ENCODE measurements at regions not wholly inside any gene's neighbourhood (a gene's known extent, or its start where the extent isn't known, plus 50 kb on each side); places are given as distances from the start of the nearest gene placed in this dataset.
"Not testable (repeated sequence)": the region's sequence is repeated elsewhere in the genome, so short reads cannot be mapped to it uniquely, and the experiment has no call there.

GRCh38 chr10:84863675-84864074, 535.3 kb downstream of the CCSER2 start:
- no peak for DNase-seq

GRCh38 chr10:84876116-84876999, 548.0 kb downstream of the CCSER2 start:
- no peak for DNase-seq

DNA sequence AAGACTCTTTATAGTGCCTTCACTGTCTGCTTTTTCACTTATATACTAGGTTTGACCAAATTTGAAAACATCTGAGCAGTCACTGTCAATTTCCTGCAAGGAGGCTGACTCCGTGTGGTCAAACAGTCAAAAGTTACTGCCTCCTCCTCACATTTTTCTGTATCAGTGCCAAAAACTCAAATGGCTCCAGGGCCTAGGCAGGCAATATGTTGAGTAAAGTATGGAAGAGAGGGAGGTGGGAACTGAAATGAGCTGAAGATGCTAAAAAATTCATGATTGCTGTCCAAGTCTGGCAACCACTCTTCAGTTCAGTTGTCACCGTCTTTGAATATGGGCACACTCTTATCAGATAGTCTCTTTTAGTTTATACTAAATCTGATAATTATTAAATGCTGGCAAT, 551.6 kb downstream of the CCSER2 start:
- no peak for DNase-seq

- not testable (repeated sequence) for DNase-seq
Measured at GRCh38 chr10:84881696-84882095, 553.3 kb downstream of the CCSER2 start.

DNA sequence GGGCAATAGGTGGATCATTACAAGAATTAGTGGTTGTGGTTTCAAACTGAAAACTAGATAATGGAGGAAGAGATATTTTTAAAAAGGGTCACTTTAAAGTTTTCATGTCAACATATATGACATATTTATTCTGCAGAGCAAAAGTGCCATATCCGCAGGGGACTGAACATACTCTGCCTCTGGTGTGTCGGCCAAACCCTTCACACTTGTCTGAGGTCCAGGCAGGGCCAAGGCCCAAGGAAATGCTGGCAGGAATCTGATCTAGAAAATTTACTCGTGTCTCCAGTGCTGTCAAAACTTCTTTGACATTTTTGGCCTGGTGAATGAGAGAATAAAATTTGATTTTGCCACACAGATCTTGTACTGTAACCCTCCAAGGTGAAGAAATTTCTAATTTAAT, 562.3 kb downstream of the CCSER2 start:
- DNase-seq, result no peak

DNA sequence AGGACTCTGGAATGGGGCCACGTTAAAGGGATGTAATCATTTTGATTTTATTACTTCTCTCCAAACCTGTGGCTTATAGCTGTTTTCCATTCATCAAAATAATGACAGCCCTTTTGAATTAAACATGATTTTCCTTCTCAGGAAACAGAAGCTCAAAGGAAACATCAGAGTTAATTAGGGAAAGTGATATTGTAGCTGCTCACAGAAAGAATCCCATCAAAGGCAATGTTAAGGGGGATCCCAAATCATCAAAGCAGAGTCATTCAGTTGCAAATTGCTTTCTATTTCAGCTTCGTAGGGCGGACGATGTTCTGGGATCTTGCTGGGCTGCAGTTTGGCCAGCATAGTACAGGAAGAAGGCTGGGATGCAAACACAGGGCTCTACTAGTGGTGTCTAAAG, 563.2 kb downstream of the CCSER2 start:
- no peak for DNase-seq

DNA sequence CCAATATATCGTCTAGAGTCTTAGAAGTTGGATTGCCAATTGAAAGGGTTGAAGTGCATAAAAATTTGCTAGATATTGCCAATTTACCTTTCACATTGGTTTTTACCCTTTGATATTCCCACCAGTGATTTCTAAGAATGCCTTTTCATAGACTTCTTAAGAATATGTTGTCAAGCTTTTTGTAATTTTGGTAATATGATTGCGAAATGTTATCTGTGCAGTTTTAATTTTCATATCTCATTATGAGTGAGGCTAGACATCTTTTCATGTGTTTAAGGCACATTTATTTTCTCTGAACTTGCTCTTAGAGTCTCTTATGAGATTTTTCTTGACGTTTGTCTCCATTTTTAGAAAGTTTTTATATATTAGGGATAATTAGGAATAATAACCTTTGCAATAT, 567.2 kb downstream of the CCSER2 start:
- no peak for DNase-seq

GRCh38 chr10:84896909-84897308, 568.5 kb downstream of the CCSER2 start:
- DNase-seq, result no peak

- no peak for DNase-seq
Measured at GRCh38 chr10:84899268-84899667, 570.9 kb downstream of the CCSER2 start.

DNA sequence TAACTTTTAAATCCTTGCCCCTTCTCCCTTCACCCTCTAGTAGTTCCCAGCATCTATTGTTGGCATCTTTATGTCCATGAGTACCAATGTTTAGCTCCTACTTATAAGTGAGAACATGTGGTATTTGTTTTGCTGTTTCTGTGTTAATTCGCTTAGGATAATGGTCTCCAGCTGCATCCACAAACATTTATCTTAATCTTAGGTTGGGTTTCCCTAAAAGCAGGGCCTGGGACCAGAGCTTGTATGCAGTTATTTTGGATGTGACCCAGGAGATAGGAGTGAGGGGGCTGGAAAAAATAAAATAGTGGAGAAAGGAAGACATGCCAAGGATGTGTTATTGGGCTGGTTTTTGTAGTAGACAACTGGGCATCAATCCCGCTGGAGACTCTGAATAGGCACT, 571.8 kb downstream of the CCSER2 start:
- DNase-seq, result no peak

GRCh38 chr10:84901885-84902284, 573.5 kb downstream of the CCSER2 start:
- no peak for DNase-seq

- no peak for DNase-seq
Measured at GRCh38 chr10:84902553-84902952, 574.2 kb downstream of the CCSER2 start.

DNA sequence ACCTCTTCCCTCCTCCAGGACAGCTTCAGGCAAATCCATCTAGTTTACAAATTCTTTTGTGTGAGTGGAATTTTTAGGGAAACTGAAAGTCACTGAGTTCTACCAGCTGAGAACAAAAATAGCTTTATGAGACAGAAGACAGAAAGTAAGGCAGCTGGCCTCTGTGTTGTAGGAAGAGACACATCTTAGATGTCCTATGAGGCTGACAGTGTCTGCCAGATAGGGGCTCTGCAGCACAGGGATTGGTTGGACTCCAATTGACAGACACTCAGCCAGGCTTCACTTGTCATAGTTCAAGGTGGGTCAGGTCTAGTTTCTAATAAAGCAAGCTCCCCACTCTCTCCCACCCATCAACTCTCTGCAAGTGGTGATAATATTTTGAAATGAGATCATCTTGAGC, 574.9 kb downstream of the CCSER2 start:
- no peak for DNase-seq

- DNase-seq, result no peak
Measured at GRCh38 chr10:84907461-84908009, 579.1 kb downstream of the CCSER2 start.

DNA sequence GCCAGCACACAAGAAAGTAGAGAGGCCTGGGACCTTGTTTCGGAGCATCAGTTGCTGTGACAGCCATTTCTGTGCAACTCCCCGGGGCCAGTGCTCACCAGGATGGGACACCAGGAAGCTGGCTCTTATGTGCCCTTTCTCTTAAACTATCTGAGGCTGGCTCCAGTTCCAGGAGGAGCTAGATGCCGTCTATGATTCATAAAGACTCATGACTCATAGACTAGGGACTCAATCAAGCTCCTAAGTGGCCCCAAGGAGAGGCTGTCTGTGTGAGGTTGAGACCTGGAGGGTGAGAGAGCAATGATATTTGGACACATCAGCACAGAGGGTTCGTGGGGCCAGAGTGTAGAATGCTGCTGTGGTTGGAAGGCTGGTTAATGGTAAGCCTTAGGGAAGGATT, 580.1 kb downstream of the CCSER2 start:
- no peak for DNase-seq

GRCh38 chr10:84921701-84922100, 593.3 kb downstream of the CCSER2 start:
- no peak for DNase-seq

- DNase-seq, result no peak
Measured at GRCh38 chr10:84924131-84924530, 595.7 kb downstream of the CCSER2 start.

DNA sequence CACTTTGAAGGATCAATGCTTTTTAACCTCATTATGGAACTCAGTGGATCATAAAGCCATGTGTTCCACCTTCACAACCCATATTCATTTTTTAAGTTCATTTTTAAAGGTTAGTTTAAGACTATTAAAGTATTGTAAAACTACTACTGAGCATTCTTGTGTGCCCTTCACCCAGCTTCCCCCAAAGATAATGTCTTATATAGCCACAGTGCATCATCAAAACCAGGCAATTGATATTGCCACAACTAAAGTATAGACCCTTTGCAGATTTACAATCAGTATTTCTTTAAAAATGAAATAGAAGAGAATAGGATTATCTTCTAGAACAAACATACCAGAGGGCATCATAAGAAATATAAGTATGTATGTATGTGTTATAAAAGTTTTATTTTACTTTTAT, 597.1 kb downstream of the CCSER2 start:
- no peak for DNase-seq

GRCh38 chr10:84933402-84933801, 605.0 kb downstream of the CCSER2 start:
- DNase-seq, result no peak

DNA sequence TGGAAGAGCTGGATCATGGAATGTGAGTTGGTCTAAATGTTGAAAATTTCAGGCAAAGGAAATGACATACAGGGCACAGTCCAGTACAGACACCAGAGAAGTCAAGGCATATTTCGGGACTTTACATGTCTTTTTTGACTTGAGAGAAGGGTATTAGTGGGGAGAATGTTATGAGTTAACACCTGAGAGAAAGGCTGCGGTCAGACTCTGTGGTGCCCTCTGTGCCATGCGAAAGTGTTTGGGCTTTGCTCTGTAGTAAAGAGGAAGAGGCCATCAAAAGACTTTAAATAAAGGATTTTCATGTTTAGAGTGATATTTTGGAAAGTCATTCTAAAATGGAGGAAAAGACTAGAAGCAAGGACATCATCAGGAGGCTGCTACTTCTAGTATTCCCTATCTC, 607.4 kb downstream of the CCSER2 start:
- DNase-seq, result no peak

- no peak for DNase-seq
Measured at GRCh38 chr10:84938117-84938905, 609.9 kb downstream of the CCSER2 start.

DNA sequence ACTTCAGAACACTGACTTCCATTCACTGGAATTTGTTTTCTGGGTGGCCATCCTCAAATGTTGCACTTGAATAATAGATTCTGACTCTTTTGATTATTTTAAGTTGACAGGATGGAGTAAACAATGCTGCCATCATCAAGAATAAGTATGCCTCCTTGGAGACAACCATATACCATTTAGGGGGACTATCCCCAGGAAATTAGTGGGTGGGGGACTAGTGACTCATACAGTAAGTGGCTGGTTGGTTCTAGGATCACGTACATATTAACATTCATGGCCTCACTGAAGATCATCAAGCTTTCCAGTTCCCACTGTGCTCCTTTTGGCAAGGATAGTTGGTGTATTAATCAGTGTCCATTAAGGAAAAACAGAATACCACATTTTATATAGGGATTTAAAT, 615.2 kb downstream of the CCSER2 start:
- no peak for DNase-seq

- DNase-seq, result no peak
Measured at GRCh38 chr10:84944187-84944586, 615.8 kb downstream of the CCSER2 start.

DNA sequence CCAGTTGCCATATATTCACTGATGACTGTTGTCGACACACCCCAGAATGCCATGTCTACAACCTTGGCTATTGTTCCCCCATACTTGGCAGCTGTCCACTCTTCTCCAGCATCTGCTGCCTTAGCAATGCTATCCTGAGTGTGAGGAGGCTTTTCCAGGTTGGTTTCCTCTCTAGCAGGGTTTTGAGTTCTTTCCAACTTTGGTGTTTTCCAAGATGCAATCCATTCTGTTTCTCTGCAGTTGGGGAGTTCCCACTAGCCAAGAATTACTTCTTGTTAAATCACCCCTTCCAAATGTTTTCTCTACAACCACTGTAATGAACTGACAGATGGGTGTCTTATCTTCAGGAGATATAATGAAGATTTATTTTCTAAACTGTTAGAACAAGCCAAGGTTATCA, 617.4 kb downstream of the CCSER2 start:
- DNase-seq, result no peak

Data from NCI-H774 (cell line).